KOPT-K1 (cell line): ENCODE measurements at regions not wholly inside any gene's neighbourhood (a gene's known extent, or its start where the extent isn't known, plus 50 kb on each side); places are given as distances from the start of the nearest gene placed in this dataset.
"Not testable (repeated sequence)": the region's sequence is repeated elsewhere in the genome, so short reads cannot be mapped to it uniquely, and the experiment has no call there.

Source experiments
- H3K27ac ChIP-seq: fragments of 200-600 bp; sonication (generic); 2 replicates; pipeline ENCODE4 v1.5.1; 2016; ENCODE audit warnings: antibody characterized with exemption, mild to moderate bottlenecking, low read depth, low read length; ENCODE audit not compliant: poor library complexity, severe bottlenecking
- H3K36me3 ChIP-seq: fragments of 200-600 bp; sonication (generic); 2 replicates; pipeline ENCODE4 v1.5.1; 2017; ENCODE audit warnings: antibody characterized with exemption, mild to moderate bottlenecking, low read length, moderate library complexity; ENCODE audit not compliant: insufficient read depth
- H3K9me3 ChIP-seq: fragments of 200-600 bp; sonication (generic); 2 replicates; pipeline ENCODE4 v1.5.1; 2017; ENCODE audit warnings: antibody characterized with exemption, low read length, mild to moderate bottlenecking; ENCODE audit not compliant: insufficient read depth, poor library complexity, severe bottlenecking

DNA sequence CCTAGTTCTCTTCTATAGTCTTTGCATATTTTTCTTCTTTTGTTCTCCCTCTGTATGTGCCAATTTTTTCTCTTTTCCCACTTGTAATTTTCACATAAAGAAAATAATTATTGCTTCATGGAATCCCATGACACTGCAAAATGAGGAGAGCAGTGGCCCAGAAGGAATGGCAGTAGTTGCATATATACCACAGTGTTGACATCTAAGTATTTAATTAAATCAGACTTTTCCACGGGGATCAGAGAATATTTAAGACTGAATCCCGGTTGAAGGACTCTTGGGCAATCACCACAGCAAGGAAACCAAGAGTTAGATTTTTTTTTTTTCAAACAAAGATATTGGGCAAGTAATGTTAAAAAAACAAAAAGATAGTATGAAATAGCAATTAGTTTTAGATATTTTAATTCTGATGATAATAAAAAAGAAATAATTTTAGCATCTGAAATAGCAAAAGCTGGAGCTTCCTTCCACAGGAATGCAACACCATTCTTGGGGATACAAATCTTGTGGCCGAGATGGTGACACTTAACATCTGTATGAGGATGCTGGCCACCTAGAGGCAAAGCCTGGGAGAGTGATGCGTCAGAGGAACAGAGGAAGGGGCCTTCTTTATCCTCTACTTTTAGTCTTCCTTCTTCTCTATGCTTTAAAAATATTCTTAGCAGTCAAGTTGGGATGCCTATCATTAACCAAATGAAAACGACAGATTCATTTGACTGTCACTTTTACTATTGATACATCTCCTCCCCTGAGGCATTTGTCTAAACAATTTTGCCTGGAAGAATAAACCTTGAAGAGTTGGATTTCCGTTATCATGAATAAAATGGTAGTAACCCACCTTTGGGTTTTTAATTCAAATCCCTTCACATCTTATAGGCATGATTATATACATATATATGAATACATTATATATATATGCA, 356.2 kb downstream of the GJA1 start:
- no peaks in the 10 kb centered on the region for H3K36me3 ChIP-seq
- no peaks in the 10 kb centered on the region for H3K9me3 ChIP-seq
- H3K27ac ChIP-seq, result no peak overlapping the region

DNA sequence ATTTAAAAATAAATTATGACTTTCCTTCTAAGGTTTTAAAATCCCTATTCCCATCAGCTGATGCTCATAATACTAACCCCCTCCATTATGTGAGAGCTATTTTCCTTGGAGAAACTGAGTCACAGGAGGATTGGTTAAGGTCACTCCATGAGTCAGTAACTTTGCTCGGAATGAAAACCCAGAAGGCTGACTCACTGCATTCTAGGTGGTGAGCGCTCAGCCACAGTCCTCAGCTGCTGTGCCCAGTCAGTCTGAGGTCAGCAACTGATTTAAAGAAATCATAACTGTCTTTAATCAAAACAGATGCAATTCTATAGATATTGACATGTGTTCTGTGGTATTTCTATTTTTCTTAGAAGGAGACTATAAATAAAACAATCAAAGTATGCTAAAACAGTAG, 359.2 kb downstream of the GJA1 start:
- no peak overlapping the region for H3K27ac ChIP-seq
- H3K36me3 ChIP-seq, result no peaks in the 10 kb centered on the region
- H3K9me3 ChIP-seq, result peaks cover 5% of the 10 kb centered on the region

DNA sequence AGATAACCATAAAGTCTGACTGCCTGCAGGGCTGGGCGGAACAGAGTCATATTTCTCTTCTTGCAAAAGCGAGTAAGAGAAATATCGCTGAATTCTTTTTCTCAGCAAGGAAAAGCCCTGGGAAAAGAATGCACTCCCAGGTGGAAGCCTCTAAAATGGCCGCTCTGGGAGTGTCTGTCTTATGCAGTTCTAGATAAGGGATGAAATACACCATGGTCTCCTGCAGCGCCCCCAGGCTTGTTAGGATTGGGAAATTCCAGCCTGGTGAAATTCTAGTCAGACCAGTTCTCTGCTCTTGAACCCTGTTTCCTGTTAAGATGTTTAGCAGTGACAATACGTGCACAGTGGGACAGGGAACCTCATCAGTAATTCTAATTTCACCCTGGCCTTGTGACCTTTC, 362.2 kb downstream of the GJA1 start:
- H3K27ac ChIP-seq, H3K36me3 ChIP-seq: not testable (repeated sequence)
- H3K9me3 ChIP-seq, result peaks cover 29% of the 10 kb centered on the region

DNA sequence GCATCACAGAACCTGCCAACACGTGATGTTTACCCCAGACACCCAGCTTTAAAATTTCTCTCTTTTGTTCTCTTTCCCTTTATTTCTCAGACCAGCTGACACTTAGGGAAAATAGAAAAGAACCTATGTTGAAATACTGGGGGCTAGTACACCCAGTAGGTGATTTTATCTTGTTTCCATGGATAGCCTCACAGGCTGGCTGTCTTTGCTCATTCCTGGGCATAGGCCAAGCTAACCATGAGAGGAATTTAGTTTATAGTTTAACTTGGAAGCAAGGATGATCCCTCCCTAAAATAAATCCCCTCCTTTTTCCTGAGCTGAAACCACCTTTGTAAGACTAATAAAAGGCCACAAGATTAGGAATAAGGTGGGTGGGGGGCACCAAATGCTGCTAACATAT, 362.7 kb downstream of the GJA1 start:
- peaks cover 29% of the 10 kb centered on the region for H3K9me3 ChIP-seq
- not testable (repeated sequence) for H3K36me3 ChIP-seq, H3K27ac ChIP-seq

DNA sequence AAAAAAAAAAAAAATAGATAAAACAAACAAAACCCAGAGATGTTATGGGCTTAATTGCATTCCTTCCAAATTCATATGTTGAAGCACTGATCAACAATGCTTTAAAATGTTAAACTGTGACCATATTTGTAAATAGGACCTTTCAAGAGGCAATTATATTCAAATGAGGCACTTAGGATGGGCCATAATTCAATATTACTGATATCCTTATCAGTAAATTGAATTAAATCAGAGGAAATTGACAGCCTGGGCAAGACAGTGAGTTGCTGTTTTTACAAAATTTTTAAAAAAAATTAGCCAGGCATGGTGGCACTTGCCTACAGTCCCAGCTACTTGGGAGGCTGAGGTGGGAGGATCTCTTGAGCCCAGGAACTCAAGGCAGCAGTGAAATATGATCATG, 364.1 kb downstream of the GJA1 start:
- Histone ChIP-seq H3K9me3 (peaks cover 29% of the 10 kb centered on the region), H3K27ac (no peak overlapping the region), H3K36me3 (no peaks in the 10 kb centered on the region)

DNA sequence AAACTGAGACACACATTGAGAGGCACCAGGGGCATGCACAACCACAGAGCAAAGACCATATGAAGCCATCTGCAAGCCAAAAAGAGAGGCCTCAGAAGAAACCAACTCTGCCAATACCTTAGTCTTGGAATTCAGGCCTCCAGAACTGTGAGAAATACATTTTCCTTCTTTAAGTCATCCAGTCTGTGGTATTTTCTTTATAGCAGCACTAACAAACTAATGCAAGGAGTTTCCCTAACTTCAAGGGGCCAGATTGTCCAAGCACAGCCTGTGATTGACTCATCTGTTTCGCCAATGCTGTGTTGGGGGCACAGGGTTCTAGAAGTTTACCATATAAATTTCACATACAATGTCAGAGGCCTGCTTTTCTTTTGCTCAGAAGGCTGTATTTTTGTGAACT, 364.6 kb downstream of the GJA1 start:
- H3K27ac ChIP-seq, result no peak overlapping the region
- H3K36me3 ChIP-seq, result no peaks in the 10 kb centered on the region
- H3K9me3 ChIP-seq, result peaks cover 29% of the 10 kb centered on the region

DNA sequence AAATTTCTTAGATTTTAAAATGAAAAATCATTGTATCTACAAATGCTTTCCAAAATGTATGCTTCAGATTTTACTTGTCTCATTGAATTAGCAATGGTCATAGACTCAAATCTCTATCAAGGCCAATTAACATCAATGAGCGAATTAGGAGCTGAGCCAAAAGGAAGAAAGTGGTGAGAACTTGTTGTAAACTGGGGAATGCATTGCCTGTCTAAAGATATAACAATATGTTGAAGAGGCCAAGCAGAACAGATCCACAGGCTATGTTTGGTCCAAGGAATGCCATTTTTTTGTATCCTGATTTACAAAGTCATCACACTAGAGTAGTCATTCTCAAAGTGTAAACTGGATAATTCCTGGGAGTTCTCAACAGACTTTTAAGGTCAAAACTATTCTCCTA, 370.7 kb downstream of the GJA1 start:
- Histone ChIP-seq H3K27ac (no peak overlapping the region), H3K36me3 (no peaks in the 10 kb centered on the region), H3K9me3 (peaks cover 21% of the 10 kb centered on the region)

DNA sequence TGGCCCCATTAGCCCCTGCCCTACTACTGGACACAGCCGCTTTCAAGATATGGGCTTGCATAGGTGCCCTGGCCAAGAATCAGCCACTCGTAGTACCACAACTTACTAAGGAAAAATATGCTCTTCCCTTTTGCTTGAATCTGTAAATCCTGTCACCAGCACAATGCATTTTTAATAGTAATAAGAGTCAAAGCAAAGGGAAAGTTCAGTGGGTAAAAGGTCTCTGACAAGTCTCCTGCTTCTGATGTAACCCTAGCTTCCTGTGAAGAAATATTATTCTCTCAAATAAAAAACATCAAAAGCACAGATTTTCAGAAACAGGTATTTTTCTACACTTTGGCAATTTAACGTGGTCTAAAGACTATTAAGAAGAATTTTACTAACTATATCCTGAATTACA, 373.8 kb downstream of the GJA1 start:
- Histone ChIP-seq H3K9me3 (peaks cover 8% of the 10 kb centered on the region), H3K36me3 (no peaks in the 10 kb centered on the region), H3K27ac (no peak overlapping the region)

DNA sequence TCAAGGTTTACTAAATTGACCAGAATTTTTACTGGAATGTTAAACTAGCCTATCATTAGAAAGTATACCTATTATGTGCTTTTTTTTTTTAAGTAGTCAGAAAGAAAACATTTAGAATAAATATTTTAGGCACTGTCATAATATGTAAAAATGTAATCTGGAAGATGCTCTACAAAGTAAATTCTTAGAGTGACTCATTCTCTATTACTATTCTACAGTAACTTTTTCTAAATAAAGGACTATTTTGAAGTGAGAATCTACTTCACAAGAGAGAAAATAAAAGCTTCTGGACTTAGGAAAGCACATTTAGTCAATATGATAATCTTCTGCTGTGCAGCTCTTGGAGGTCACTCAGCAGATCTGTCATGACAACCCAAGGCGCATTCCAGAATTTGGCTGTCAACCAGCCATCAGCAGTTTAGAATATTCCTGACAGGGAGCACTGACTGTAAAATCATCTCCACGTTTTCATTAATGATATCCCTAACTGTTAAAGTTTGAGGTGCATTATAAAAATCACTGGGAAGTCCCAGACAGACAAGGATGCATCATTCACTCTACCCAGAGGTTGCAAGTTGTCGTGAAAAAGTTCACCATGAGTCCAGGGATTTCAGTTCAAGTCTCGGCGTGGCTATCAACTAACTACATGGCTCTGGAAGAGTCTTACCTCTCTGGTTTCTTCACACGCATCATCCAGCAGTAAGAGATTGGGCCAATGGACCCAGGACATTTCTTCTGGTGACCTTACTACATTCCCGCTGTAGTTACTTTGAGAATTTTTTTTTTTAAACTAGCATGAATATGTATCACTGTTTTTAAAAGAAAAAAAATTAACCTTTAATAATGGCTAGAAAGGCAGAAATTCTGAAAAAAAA, 374.9 kb downstream of the GJA1 start:
- Histone ChIP-seq H3K27ac (no peak overlapping the region), H3K9me3 (peaks cover 8% of the 10 kb centered on the region), H3K36me3 (no peaks in the 10 kb centered on the region)

DNA sequence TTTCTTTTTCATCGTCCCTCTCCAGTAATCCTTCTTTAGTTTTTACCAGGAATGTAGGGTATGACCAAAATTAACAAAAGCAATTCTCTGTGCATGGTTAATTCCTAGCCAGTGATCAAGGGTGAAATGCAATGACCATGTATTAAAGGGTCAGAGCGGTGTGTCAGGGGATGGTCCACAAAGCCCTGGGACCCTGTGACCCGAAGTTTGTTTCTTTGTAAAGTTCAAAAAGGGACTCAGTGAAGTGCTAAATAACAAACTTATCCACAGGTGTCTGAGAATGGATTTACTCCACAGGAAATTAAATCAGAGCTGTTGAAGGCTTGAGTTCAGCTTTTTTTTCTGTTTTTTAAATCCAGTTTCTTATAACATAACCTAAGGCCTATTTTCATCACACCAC, 375.7 kb downstream of the GJA1 start:
- H3K9me3 ChIP-seq, result peaks cover 12% of the 10 kb centered on the region
- no peaks in the 10 kb centered on the region for H3K36me3 ChIP-seq
- no peak overlapping the region for H3K27ac ChIP-seq

DNA sequence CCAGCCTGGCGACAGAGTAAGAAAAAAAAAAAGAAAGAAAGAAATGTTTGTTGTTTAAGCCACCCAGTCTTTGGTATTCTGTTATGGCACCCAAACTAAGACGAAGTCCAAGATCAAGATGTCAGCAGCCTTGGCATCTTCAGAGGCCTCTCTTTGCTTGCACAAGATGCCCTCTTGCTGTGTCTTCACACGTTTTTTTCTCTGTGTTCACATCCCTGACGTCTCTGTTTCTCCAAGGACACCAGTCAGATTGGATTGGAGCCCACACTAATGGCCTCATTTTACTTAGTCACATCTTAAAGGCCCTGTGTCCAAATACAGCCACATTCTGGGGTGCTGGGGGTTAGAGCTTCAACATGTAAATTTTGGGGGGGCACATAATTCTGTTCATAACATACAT, 380.9 kb downstream of the GJA1 start:
- Histone ChIP-seq H3K36me3 (no peaks in the 10 kb centered on the region), H3K9me3 (peaks cover 15% of the 10 kb centered on the region), H3K27ac (no peak overlapping the region)

DNA sequence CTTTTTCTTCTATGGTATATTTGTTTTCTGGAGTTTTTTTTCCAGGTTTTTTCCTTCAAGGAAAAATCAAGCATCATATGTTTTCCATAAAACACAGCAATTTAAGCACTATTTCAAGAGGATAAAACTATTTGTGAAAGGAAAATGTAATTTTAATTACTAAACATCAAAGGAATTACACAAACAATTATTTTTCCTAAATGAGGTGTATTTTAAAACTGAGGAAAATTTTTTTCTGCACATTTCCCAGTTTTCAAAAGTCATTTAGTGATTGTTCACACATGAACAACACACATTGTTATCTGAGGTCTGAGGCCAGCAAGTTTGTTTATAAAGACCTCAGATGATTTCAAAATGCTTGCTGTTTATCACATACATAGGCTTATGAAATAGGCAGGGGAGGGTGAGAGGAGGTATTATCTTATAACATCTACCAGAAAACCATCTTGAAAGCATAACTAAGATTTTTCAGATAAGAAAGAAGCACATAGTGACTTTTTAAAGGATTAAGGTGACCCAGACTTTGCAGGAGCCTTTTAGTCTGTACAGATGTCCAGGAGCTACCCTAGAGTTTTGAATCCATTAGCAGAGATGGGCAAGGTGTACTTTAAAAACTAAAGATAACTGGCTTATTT, 381.6 kb downstream of the GJA1 start:
- Histone ChIP-seq H3K27ac (no peak overlapping the region), H3K36me3 (no peaks in the 10 kb centered on the region), H3K9me3 (peaks cover 15% of the 10 kb centered on the region)

DNA sequence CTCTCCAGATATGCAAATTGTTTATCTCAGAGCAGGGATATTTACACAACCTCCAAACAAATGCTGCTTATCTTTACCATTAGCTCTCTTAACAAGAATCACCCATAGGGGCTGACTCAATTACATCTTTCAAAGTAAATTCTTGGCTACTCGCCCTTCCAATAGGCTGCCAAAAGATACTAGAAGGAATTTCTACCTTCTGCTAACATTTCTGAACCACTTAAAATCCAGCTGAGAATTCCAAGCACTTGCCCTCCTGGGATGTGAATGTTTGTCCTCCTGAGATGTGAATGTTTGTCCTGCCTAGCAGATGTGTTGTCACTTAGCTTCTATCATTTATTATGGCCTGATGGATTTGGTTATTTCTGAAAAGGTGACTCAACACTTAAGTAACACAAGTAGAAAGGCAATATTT, 388.0 kb downstream of the GJA1 start:
- Histone ChIP-seq H3K36me3 (no peaks in the 10 kb centered on the region), H3K9me3 (peaks cover 11% of the 10 kb centered on the region), H3K27ac (no peak overlapping the region)

DNA sequence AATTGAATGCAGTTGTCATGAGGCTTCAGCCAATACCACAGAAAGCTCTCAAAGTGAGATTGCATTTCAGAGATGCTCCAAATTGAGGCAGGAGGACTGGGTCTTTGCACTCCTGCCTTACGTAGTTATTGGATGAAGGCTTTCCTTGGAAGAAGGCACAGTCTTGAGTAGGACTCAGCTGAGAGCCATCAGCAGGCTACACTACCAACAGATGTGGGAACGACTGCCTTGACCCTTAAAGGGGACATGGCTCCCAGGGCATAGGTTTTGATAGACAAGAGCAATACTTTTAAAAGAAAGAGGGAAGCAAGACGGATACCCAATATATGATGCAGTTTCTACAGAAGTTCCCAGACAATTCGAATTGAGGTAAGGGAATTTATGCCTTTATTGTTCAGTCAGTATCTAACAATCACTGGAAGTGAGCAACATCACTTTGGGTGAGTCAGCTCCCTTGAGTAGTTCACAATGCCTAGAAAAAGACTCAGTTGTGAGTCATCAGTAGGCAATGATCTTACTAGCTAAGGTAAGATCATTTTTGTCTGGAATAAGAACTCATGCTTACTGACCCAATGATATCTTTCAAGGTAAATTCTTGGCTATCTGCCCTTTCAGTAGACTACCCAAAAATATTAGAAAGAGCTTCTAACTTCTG, 390.8 kb downstream of the GJA1 start:
- Histone ChIP-seq H3K36me3 (no peaks in the 10 kb centered on the region), H3K9me3 (no peaks in the 10 kb centered on the region), H3K27ac (no peak overlapping the region)
